DMS53 treated with DMSO at 0.1 percent for 48 hours (cell line): ENCODE measurements at regions not wholly inside any gene's neighbourhood (a gene's known extent, or its start where the extent isn't known, plus 50 kb on each side); places are given as distances from the start of the nearest gene placed in this dataset.
"Not testable (repeated sequence)": the region's sequence is repeated elsewhere in the genome, so short reads cannot be mapped to it uniquely, and the experiment has no call there.

Experiments used
- DNase-seq: peaks from one replicate; lab custom pipeline; 2025; ENCODE audit not compliant: unreplicated experiment; lab: John Stamatoyannopoulos, UW

- DNase-seq, result no peak
Measured at GRCh38 chr2:225254363-225254762, 145.1 kb upstream of the NYAP2 start.

GRCh38 chr2:225244933-225245332 lies 154.6 kb upstream of the NYAP2 start:
- DNase-seq, result no peak

GRCh38 chr2:225236769-225237323 lies 162.7 kb upstream of the NYAP2 start:
- DNase-seq, result no peak

GRCh38 chr2:225233234-225233633 lies 166.3 kb upstream of the NYAP2 start:
- DNase-seq, result no peak

- DNase-seq, result no peak
Measured at GRCh38 chr2:225231900-225232299, 167.6 kb upstream of the NYAP2 start.

GRCh38 chr2:225229346-225229745 lies 170.2 kb upstream of the NYAP2 start:
- not testable (repeated sequence) for DNase-seq

- no peak for DNase-seq
Measured at GRCh38 chr2:225226441-225226840, 173.1 kb upstream of the NYAP2 start.

GRCh38 chr2:225223301-225223700 lies 176.2 kb upstream of the NYAP2 start:
- no peak for DNase-seq

- DNase-seq, result no peak
Measured at GRCh38 chr2:225207471-225207870, 165.2 kb upstream of the DOCK10 start.

GRCh38 chr2:225207043-225207442 lies 164.8 kb upstream of the DOCK10 start:
- DNase-seq, result no peak

- DNase-seq, result no peak
Measured at GRCh38 chr2:225196579-225196978, 154.3 kb upstream of the DOCK10 start.

- no peak for DNase-seq
Measured at GRCh38 chr2:225192869-225193268, 150.6 kb upstream of the DOCK10 start.

- no peak for DNase-seq
Measured at GRCh38 chr2:225190987-225191386, 148.7 kb upstream of the DOCK10 start.

- DNase-seq, result no peak
Measured at GRCh38 chr2:225184948-225185347, 142.7 kb upstream of the DOCK10 start.

- DNase-seq, result no peak
Measured at GRCh38 chr2:225182126-225182525, 139.9 kb upstream of the DOCK10 start.

GRCh38 chr2:225177098-225177497 lies 134.8 kb upstream of the DOCK10 start:
- no peak for DNase-seq

GRCh38 chr2:225173909-225174308 lies 131.6 kb upstream of the DOCK10 start:
- DNase-seq, result no peak

- no peak for DNase-seq
Measured at GRCh38 chr2:225171350-225171749, 129.1 kb upstream of the DOCK10 start.

GRCh38 chr2:225170162-225170561 lies 127.9 kb upstream of the DOCK10 start:
- no peak for DNase-seq

- no peak for DNase-seq
Measured at GRCh38 chr2:225169396-225169795, 127.1 kb upstream of the DOCK10 start.

GRCh38 chr2:225165052-225165451 lies 122.8 kb upstream of the DOCK10 start:
- no peak for DNase-seq

- no peak for DNase-seq
Measured at GRCh38 chr2:225164401-225165050, 122.3 kb upstream of the DOCK10 start.

GRCh38 chr2:225158360-225158759 lies 116.1 kb upstream of the DOCK10 start:
- no peak for DNase-seq
